B cell (primary cell): ENCODE measurements at regions not wholly inside any gene's neighbourhood (a gene's known extent, or its start where the extent isn't known, plus 50 kb on each side); places are given as distances from the start of the nearest gene placed in this dataset.

Experiments used
- ATAC-seq: fragments of 200-7000 bp; cut with Tn5 transposase; one replicate; pipeline ENCODE4 v1.10.0; 2021; ENCODE audit warnings: low read depth, mild to moderate bottlenecking, moderate number of reproducible peaks, moderate library complexity
- CTCF ChIA-PET: fragments of 350-600 bp; sonication (Branson Sonifier 250); formaldehyde crosslinking; loops from one replicate; lab custom pipeline; 2021; ENCODE audit warnings: antibody characterized with exemption, inconsistent platforms; lab: Charles Lee
- POLR2A ChIA-PET: fragments of 350-600 bp; sonication (Branson Sonifier 250); formaldehyde crosslinking; loops from one replicate; lab custom pipeline; 2021; ENCODE audit warnings: antibody characterized with exemption; lab: Charles Lee
- DNase-seq: peaks from one replicate; pipeline ENCODE4 v3.0.0; 2013
- H2AFZ ChIP-seq: 2 replicates; pipeline ENCODE4 v1.6.1; 2012; ENCODE audit warnings: mild to moderate bottlenecking, low read depth, low read length; ENCODE audit not compliant: insufficient read depth, poor library complexity, severe bottlenecking
- H3K27ac ChIP-seq, 2 donors: 1 replicate in 1 of 2; 2 replicates in 1 of 2; pipeline ENCODE4 v1.5.1; 2012 to 2013; ENCODE audit warnings: low read length in 2 of 2, mild to moderate bottlenecking in 2 of 2, moderate library complexity in 1 of 2
- H3K27me3 ChIP-seq, 4 experiments: fragments of 200-600 bp in 1 of 4; sonication (generic) in 1 of 4; replicated peaks in 1 of 4; 1 replicate in 2 of 4; 2 replicates in 2 of 4; pipeline versions ENCODE4 v1.6.1 to v1.7.0; 2013 to 2016; ENCODE audit warnings: low read length in 3 of 4, mild to moderate bottlenecking in 2 of 4, mixed read lengths in 1 of 4, moderate library complexity in 1 of 4; ENCODE audit not compliant: insufficient read depth in 4 of 4, control insufficient read depth in 3 of 4; ENCODE audit errors: control extremely low read depth in 1 of 4
- H3K36me3 ChIP-seq, 2 experiments: replicated peaks in 1 of 2; 1 replicate in 1 of 2; 2 replicates in 1 of 2; pipeline versions ENCODE4 v1.6.1 to v1.7.1; 2013; ENCODE audit warnings: low read length in 1 of 2; ENCODE audit not compliant: insufficient read depth in 2 of 2, control insufficient read depth in 1 of 2; ENCODE audit errors: control extremely low read depth in 1 of 2, extremely low read depth in 1 of 2
- H3K4me1 ChIP-seq, 2 donors: fragments of 200-600 bp in 1 of 2; sonication (generic) in 1 of 2; 1 replicate in 1 of 2; 2 replicates in 1 of 2; pipeline versions ENCODE4 v1.5.1 to v1.6.1; 2013 to 2017; ENCODE audit warnings: low read length in 2 of 2; ENCODE audit not compliant: control insufficient read depth in 2 of 2, insufficient read depth in 2 of 2
- H3K4me2 ChIP-seq: replicated peaks from 2 replicates; pipeline ENCODE3; 2012; ENCODE audit warnings: mild to moderate bottlenecking, low read depth, low read length; ENCODE audit not compliant: poor library complexity, severe bottlenecking
- H3K4me3 ChIP-seq, 5 experiments: fragments of 200-600 bp in 1 of 5; sonication (generic) in 1 of 5; 1 replicate in 3 of 5; 2 replicates in 2 of 5; pipeline versions ENCODE4 v1.5.1 to v1.7.0; 2011 to 2016; ENCODE audit warnings: low read length in 4 of 5, mild to moderate bottlenecking in 4 of 5, low read depth in 2 of 5, control low read depth in 1 of 5, moderate library complexity in 1 of 5; ENCODE audit not compliant: insufficient read depth in 1 of 5; ENCODE audit errors: control extremely low read depth in 1 of 5, extremely low read depth in 1 of 5
- H3K79me2 ChIP-seq: fragments of 200-600 bp; sonication (generic); one replicate; pipeline ENCODE4 v1.6.0; 2016; ENCODE audit warnings: low read length; ENCODE audit not compliant: control insufficient read depth, insufficient read depth
- H3K9ac ChIP-seq: fragments of 200-600 bp; sonication (generic); 2 replicates; pipeline ENCODE4 v1.6.1; 2017; ENCODE audit warnings: mild to moderate bottlenecking, low read length, moderate library complexity
- H3K9me3 ChIP-seq, 3 donors: one replicate each; pipeline versions ENCODE4 v1.6.1 to v1.7.1; 2013; ENCODE audit warnings: low read length in 2 of 3; ENCODE audit not compliant: control insufficient read depth in 2 of 3, insufficient read depth in 1 of 3; ENCODE audit errors: control extremely low read depth in 1 of 3
- H4K20me1 ChIP-seq: 2 replicates; pipeline ENCODE4 v1.6.0; 2012; ENCODE audit warnings: mild to moderate bottlenecking, low read length; ENCODE audit not compliant: insufficient read depth, control insufficient read depth, poor library complexity, severe bottlenecking
- H3K27ac Mint-ChIP-seq: one replicate; pipeline ENCODE4 v1.8.0; 2021; ENCODE audit warnings: mixed read lengths
- H3K27me3 Mint-ChIP-seq: one replicate; pipeline ENCODE4 v1.8.0; 2021; ENCODE audit warnings: mixed read lengths
- H3K4me1 Mint-ChIP-seq: one replicate; pipeline ENCODE4 v1.8.0; 2021; ENCODE audit warnings: mixed read lengths
- H3K4me3 Mint-ChIP-seq: one replicate; pipeline ENCODE4 v1.8.0; 2021; ENCODE audit warnings: mixed read lengths
- H3K9me3 Mint-ChIP-seq: one replicate; pipeline ENCODE4 v1.8.0; 2022; ENCODE audit warnings: mixed read lengths; ENCODE audit not compliant: insufficient read depth
- CTCF ChIP-seq: fragments of 200-600 bp; IDR thresholded peaks from one replicate; pipeline ENCODE4 v1.8.0; 2022; ENCODE audit warnings: antibody characterized with exemption, mild to moderate bottlenecking
- EZH2 ChIP-seq: IDR thresholded peaks from 2 replicates; pipeline ENCODE4 v1.6.1; 2012; ENCODE audit warnings: borderline replicate concordance, low read depth, mild to moderate bottlenecking, moderate library complexity, low read length; ENCODE audit not compliant: insufficient read depth, poor library complexity, severe bottlenecking
- WGBS: methylation state at CpG from one replicate; pipeline ENCODE4 v1.1.5; 2013; ENCODE audit warnings: missing lambda C conversion rate; ENCODE audit not compliant: insufficient coverage; 5-methylcytosine and 5-hydroxymethylcytosine counted together
- intact Hi-C: fragments of 100-400 bp; cut with micrococcal nuclease; formaldehyde crosslinking; loops from one replicate; pipeline ENCODE4 v1.10.0; 2022

DNA sequence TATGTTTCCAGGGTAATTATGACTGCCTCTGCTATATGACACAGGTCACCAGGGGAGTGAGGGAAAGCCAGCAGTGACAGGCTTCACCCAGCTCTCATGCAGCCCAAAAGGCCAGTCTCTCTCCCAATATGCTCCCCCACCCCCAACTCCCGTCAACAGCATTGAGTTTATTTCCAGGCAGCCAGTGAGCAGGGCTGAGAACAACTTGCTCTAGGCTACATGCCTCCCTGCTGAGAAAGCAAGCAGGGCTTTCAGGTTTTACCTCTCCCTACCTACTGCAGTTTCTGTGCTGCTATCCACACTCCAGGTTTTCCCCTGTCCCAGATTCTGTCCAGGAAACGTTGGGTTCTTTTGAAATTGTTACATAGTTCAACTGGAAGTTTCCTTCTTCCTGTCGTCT lies 291.4 kb downstream of the PABPC4L start:
- Histone ChIP-seq H3K4me2 (no peak overlapping the region), H3K4me3 (no peak overlapping the region), H3K27ac (no peak overlapping the region), H3K36me3 (no peaks in the 10 kb centered on the region), H3K27me3 (no peaks in the 10 kb centered on the region), H3K9ac (no peak overlapping the region), H3K4me1 (no peaks in the 10 kb centered on the region), H2AFZ (no peak overlapping the region), H3K79me2 (no peaks in the 10 kb centered on the region), H3K9me3 (no peaks in the 10 kb centered on the region), H4K20me1 (no peaks in the 10 kb centered on the region)
- TF ChIP-seq EZH2 (no peak), CTCF (no peak)
- no peaks in the 10 kb centered on the region for H3K4me1 Mint-ChIP-seq
- DNase-seq = no peak
- no peak overlapping the region for H3K4me3 Mint-ChIP-seq
- WGBS = 100% methylated on average over 2 of the region's 3 CpGs
- ChIA-PET POLR2A (no interaction called here), CTCF (no interaction called here)
- ATAC-seq = no peak
- intact Hi-C loops = no loop called here
- H3K27ac Mint-ChIP-seq = no peak overlapping the region
- H3K27me3 Mint-ChIP-seq = no peaks in the 10 kb centered on the region
- H3K9me3 Mint-ChIP-seq = peaks cover 5% of the 10 kb centered on the region

DNA sequence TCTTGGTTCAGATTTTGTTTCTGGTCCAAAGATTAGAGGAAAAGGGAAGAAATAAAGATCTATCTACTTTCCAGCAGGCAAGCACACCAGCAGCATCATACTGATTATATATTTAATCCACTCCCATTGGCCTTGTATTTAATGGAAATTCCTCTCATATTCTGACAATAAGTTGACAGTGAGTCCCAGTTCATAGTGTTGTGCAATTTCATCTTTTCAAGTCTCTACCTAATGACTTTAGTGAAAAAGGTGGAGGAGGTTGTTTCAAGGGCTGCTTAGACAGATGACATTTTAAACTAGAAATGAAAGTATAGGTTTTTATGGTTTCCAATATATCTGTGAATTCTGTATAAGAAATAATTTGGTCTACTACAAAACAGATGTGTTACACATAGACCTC lies 298.6 kb downstream of the PABPC4L start:
- Histone ChIP-seq H3K27ac (no peak overlapping the region), H3K27me3 (no peaks in the 10 kb centered on the region), H3K79me2 (no peaks in the 10 kb centered on the region), H3K9me3 (no peaks in the 10 kb centered on the region), H2AFZ (no peak overlapping the region), H3K4me2 (no peak overlapping the region), H3K36me3 (no peaks in the 10 kb centered on the region), H3K4me1 (no peaks in the 10 kb centered on the region), H4K20me1 (no peaks in the 10 kb centered on the region), H3K4me3 (no peak overlapping the region), H3K9ac (no peak overlapping the region)
- H3K4me1 Mint-ChIP-seq = no peaks in the 10 kb centered on the region
- ChIA-PET CTCF (no interaction called here), POLR2A (no interaction called here)
- no peak for DNase-seq
- no peak for ATAC-seq
- no peak overlapping the region for H3K27ac Mint-ChIP-seq
- H3K27me3 Mint-ChIP-seq = no peaks in the 10 kb centered on the region
- H3K4me3 Mint-ChIP-seq = no peak overlapping the region
- intact Hi-C loops = no loop called here
- H3K9me3 Mint-ChIP-seq = peaks cover 2% of the 10 kb centered on the region
- no peak for TF ChIP-seq CTCF
- no peak for TF ChIP-seq EZH2
